Epithelial cell of proximal tubule (primary cell): ENCODE measurements at regions not wholly inside any gene's neighbourhood (a gene's known extent, or its start where the extent isn't known, plus 50 kb on each side); places are given as distances from the start of the nearest gene placed in this dataset.

Experiments used
- DNase-seq: peaks from one replicate; pipeline ENCODE4 v3.0.0-alpha.2; 2011; ENCODE audit warnings: low read depth
- H3K4me3 ChIP-seq: 2 replicates; pipeline ENCODE4 v1.5.1; 2011; ENCODE audit warnings: low read depth, mild to moderate bottlenecking, low read length
- TF ChIP-seq, protein P1 (sequence below): conservative IDR thresholded peaks from 2 replicates; pipeline ENCODE4 v1.5.1; 2012; ENCODE audit warnings: low read depth, mild to moderate bottlenecking, low read length

GRCh38 chr7:26553128-26553527 is 261.5 kb downstream of the SNX10 start:
- no peak for DNase-seq
- TF ChIP-seq, protein P1, sequence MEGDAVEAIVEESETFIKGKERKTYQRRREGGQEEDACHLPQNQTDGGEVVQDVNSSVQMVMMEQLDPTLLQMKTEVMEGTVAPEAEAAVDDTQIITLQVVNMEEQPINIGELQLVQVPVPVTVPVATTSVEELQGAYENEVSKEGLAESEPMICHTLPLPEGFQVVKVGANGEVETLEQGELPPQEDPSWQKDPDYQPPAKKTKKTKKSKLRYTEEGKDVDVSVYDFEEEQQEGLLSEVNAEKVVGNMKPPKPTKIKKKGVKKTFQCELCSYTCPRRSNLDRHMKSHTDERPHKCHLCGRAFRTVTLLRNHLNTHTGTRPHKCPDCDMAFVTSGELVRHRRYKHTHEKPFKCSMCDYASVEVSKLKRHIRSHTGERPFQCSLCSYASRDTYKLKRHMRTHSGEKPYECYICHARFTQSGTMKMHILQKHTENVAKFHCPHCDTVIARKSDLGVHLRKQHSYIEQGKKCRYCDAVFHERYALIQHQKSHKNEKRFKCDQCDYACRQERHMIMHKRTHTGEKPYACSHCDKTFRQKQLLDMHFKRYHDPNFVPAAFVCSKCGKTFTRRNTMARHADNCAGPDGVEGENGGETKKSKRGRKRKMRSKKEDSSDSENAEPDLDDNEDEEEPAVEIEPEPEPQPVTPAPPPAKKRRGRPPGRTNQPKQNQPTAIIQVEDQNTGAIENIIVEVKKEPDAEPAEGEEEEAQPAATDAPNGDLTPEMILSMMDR = no peak
- no peak overlapping the region for H3K4me3 ChIP-seq

GRCh38 chr7:26553582-26553981 is 261.9 kb downstream of the SNX10 start:
- TF ChIP-seq, protein P1 = no peak
- H3K4me3 ChIP-seq = no peak overlapping the region
- no peak for DNase-seq

DNA sequence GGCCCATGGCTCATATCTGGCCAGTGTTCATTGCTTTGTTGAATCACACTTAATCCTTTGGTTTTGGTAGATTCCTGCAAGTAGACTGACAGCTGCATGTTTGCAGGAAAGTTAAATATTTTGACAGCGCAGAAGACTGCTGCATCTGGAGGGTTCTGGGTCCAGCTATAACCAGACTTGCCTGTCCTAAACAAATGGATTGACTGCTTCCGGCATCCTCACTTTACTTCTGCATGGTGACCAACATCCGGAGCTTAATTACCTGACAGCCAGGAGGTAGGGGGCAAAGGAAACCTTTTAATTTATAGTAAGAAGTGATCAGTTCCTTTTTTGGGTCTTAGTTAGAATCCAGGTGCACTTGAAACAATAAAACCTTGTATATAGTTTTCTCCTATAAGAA is 263.3 kb downstream of the SNX10 start:
- no peak overlapping the region for H3K4me3 ChIP-seq
- TF ChIP-seq, protein P1 = no peak
- DNase-seq = no peak

DNA sequence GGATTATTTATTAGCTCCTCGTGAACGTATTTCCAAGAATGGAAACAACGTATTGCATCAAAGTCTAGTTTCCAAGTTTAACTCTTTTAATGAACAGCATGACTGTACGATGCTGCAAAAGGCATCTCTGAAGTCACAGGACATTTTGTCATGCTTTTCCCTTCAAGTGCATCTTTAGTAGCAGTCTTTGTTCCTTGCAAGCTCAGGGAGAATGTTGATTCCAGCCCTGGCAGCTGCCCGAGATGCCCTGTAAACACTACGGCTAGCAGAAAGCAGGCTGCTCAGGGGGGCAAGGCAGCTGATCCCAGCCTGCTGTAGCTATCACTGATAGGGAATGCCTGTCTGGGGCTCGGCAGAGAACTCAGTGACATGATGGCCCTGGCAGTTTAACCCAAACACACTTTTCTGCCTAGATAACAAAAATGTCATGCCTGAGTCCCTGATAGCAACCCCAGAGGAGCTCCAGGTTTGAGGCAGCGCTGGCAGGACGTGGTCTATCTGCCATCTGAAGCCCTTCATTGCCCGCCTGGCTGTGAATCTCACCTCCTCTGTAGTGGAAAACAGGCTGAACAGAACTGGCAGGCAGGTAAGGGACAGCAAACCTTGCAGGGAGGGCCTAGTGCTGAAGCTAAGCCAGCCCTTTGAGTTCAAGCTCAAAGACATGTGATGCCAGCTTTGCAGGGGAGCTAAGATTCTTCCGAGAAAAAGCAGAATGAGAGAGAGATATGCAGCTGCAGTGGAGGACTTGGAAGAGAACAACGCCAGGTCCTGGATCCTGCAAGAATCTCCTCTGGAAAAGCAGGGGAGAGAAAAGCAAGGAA is 264.6 kb downstream of the SNX10 start:
- peak; percentile 67 for DNase-seq
- H3K4me3 ChIP-seq = no peak overlapping the region
- TF ChIP-seq, protein P1 = no peak

DNA sequence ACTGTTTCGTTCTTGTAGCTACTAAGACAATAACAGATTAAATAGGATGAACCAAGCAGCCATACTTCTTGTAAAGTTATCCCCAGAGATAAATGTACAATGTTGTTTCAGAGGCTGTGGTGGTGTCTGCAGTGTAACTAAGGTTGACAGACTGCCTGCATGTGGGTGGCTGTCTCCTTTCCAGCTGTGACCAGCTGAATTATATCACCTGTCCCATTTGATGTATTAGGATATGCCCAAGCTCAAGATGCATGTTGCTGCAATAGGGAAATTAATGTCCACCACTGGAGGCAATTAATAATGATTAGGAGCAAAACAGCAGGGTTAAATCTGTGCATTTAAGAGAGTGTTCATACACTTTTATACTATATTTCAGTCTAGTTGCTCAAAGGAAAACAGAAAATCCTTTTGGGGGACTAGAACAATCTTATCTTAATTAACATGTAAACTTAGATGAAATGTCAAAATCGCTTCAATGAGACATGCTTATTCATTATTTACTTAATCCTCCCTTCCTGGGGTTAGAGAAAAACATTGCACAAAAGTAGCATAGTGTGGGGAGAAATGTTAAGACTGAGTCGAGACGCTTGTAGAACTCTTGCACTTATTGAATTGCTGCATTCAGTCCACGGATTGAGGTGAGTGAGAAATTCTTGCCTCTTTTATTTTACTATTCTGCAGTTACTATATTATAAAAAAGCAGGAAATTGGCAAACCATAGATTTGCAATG is 269.0 kb downstream of the SNX10 start:
- no peak for DNase-seq
- H3K4me3 ChIP-seq = no peak overlapping the region
- TF ChIP-seq, protein P1 = no peak

GRCh38 chr7:26562841-26563240 is 271.2 kb downstream of the SNX10 start:
- DNase-seq = no peak
- TF ChIP-seq, protein P1 = peak; percentile 34
- H3K4me3 ChIP-seq = no peak overlapping the region
